ENCODE measurements at regions not wholly inside any gene's neighbourhood (a gene's known extent, or its start where the extent isn't known, plus 50 kb on each side); places are given as distances from the start of the nearest gene placed in this dataset.
"Not testable (repeated sequence)": the region's sequence is repeated elsewhere in the genome, so short reads cannot be mapped to it uniquely, and the experiment has no call there.

DNA sequence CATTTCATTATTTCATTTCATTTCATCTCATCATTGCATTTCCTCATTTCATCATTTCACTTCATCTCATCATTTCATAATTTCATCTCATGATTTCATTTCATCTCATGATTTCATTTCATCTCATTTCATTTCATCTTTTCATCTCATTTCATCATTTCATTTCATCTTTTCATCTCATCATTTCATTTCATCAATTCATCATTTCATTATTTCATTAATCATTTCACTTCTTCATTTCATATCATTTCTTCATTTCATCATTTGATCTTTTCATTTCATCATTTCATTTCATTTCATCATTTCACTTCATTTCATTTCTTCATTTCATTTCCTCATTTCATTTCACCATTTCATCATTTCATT, 176.8 kb downstream of the ZNF92 start:
- POLR2A ChIA-PET; H3K27ac Mint-ChIP-seq; H3K9me3 Mint-ChIP-seq; H3K4me3 Mint-ChIP-seq; H3K36me3 Mint-ChIP-seq; DNase-seq; H3K4me1 Mint-ChIP-seq (ENCODE audit: low read depth); H3K27me3 Mint-ChIP-seq; intact Hi-C loops (cut with micrococcal nuclease); CTCF ChIA-PET: not testable (repeated sequence)

DNA sequence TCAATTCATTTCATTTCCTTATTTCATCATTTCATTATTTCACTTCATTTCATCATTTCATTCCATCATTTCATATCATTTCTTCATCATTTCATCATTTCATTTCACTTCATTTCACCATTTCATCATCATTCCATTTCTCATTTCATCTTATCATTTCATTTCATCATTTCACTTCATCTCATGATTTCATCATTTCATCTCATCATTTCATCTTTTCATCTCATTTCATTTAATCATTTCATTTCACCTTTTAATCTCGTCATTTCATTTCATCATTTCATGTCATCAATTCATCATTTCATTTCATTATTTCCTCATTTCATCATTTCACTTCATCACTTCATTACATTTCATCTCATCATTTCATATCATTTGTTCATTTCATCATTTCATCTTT, 177.4 kb downstream of the ZNF92 start:
- H3K36me3 Mint-ChIP-seq; H3K27me3 Mint-ChIP-seq; POLR2A ChIA-PET; CTCF ChIA-PET; H3K4me1 Mint-ChIP-seq (ENCODE audit: low read depth); intact Hi-C loops (cut with micrococcal nuclease); H3K9me3 Mint-ChIP-seq; DNase-seq; H3K27ac Mint-ChIP-seq; H3K4me3 Mint-ChIP-seq: not testable (repeated sequence)

DNA sequence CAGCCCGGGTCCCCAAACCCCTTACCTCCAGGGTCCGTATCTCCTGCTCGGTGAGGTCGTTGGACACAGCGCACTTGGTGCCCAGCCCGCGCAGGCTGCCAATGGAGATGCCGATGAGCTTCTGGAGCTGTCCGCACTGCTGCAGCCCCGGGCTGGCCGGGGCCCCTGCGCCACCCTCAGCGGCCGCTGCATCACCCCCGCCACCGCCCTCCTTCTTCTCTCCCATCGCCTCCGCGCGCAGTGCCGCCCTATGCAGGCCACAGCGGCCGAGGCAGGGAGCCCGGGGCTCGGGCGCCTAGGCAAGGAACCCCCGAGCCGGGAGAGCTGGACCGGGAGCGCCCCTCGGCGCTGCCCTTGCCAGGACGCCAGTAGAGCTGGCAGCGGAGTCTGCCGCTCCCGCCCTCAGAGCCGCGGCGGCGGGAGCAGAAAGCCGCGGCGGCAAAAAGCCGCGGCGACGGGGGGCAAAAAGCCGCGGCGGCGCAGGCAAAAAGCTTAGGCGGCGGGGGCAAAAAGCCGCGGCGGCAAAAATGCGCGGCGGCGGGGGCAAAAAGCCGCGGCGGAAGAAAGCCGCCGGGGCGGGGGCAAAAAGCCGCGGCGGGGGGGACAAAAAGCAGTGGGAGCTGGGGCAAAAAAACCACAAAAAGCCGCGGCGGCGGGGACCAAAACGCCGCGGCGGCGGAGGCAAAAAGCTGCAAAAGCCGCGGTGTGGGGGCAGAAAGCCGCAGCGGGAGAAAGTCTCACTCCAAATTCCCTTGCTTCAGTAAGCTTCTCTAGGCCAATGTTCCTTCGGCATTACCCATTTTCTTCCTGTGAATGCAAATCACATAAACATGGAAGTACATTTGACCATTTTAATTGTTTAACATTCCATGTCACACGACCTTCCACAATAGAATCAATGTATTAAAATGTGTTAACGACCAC, 181.2 kb downstream of the ZNF92 start:
- H3K27ac Mint-ChIP-seq; DNase-seq; H3K27me3 Mint-ChIP-seq; H3K4me3 Mint-ChIP-seq; H3K36me3 Mint-ChIP-seq; H3K9me3 Mint-ChIP-seq; POLR2A ChIA-PET; CTCF ChIA-PET; intact Hi-C loops (cut with micrococcal nuclease); H3K4me1 Mint-ChIP-seq (ENCODE audit: low read depth): not testable (repeated sequence)

DNA sequence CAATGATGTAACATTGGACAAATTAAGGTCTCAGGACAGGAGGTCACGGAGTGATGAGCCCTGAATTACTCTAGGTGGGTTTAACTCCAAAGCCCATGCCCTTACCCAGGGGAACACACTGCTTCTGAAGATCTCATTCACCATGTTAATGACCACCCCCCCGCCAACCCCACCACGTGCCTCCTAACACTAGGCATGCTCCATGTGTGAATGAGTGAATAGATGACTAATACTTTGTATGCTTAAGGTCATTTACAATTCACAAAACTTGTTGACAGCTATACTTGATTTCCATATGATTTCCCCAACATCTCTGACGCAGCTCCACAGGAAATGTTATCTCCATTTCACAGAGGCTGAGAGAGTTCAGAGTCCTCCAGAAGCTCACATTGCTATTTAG, 184.9 kb downstream of the ZNF92 start:
- CTCF ChIA-PET, H3K36me3 Mint-ChIP-seq: not testable (repeated sequence)

DNA sequence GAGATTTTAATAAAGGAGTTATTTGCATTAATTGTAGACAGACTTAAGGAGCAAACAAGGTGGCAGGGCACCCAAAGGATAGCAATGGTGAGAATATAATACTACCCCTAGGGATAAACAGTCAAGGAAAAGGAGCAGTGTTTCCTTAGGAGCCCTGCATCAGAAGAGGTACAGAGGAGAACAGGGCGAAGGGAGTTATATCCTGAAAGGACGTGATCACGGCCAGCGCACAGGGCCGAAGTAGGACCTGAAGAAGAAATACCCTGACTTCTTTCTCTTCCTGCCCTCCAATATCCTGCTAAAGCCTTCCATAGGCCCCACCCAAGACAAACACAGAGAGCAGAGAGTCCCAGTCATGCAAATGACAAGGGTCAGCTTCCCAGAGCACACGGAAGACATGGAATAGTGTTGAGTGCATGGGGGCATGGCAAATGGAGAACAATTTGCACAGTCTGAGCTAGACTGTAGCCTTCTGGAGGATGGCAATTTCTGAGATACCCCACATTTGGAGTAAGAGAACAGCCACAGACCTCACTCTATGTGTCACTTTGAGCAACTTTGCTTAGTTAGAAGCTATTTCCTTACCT, 188.2 kb downstream of the ZNF92 start:
- H3K27me3 Mint-ChIP-seq; intact Hi-C loops (cut with micrococcal nuclease); H3K9me3 Mint-ChIP-seq; H3K36me3 Mint-ChIP-seq; H3K4me3 Mint-ChIP-seq; DNase-seq; H3K27ac Mint-ChIP-seq; H3K4me1 Mint-ChIP-seq (ENCODE audit: low read depth); CTCF ChIA-PET; POLR2A ChIA-PET: not testable (repeated sequence)

More for the DNA sequence above, 184.9 kb downstream of the ZNF92 start:
- POLR2A ChIA-PET; H3K9me3 Mint-ChIP-seq; intact Hi-C loops (cut with micrococcal nuclease); H3K27ac Mint-ChIP-seq; H3K27me3 Mint-ChIP-seq; H3K4me1 Mint-ChIP-seq (ENCODE audit: low read depth); H3K4me3 Mint-ChIP-seq: not testable (repeated sequence)
- peak; percentile 8 for DNase-seq

DNA sequence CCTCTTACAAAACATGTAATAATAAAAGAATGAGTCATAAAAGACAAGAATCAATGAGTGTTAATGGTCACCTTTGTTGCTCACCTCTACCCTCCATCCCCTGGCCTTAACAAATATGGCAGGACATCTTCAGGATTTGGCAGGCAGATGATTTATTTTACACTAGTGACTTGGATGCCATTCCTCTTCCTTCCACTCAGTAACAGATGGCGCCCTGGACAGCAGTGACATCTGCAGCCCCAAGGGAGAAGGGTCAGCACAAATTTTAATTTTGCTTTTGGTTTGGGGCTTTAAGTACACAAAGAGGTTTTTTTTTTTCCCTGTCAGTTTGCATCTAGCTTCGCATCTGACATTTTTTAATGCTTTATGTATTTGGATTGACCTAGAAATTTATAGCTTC, 188.9 kb downstream of the ZNF92 start:
- H3K9me3 Mint-ChIP-seq; H3K27ac Mint-ChIP-seq; intact Hi-C loops (cut with micrococcal nuclease); H3K4me1 Mint-ChIP-seq (ENCODE audit: low read depth); H3K4me3 Mint-ChIP-seq; H3K36me3 Mint-ChIP-seq; CTCF ChIA-PET; H3K27me3 Mint-ChIP-seq; POLR2A ChIA-PET: not testable (repeated sequence)
- peak; percentile 6 for DNase-seq

DNA sequence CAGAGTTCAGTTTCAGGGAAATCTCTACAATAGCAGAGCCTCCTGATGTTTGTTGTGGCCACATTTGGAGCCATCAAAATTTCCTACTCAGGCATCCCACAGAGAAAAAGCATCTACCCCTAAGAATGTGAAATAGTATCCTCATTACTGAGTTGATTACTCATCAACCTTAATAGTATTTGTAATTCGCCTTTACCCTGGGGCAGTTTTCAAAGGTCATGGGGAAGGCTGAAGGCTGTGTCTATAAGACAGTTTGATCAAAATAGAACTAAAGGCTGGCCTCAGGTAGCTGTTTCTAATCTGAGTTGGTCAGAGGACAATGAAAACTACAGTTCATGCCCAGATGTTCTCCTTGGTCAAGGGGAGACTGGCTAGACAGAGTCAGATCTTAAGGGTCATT, 189.7 kb downstream of the ZNF92 start:
- DNase-seq; POLR2A ChIA-PET; H3K9me3 Mint-ChIP-seq; H3K36me3 Mint-ChIP-seq; H3K4me1 Mint-ChIP-seq (ENCODE audit: low read depth); CTCF ChIA-PET; H3K27ac Mint-ChIP-seq; H3K4me3 Mint-ChIP-seq; H3K27me3 Mint-ChIP-seq; intact Hi-C loops (cut with micrococcal nuclease): not testable (repeated sequence)

DNA sequence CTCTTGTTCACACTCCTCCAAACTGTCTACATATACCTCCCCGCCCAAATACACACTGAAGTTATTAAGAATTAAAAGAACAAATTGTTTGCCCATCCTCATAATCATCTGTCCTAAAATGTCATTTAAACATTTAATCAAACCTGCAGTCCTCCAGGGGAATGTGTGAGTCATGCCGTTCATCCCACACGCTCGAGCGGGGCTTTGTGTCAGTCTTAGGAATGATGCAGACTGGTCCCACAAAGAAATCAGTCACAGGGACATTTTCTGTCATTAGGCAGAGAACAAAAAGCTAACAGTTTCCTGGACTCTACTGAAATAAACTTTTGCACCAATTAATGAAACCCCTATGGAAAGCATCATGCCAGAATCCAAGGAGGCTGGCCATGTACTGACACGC, 194.6 kb downstream of the ZNF92 start:
- H3K36me3 Mint-ChIP-seq; H3K4me3 Mint-ChIP-seq; intact Hi-C loops (cut with micrococcal nuclease); POLR2A ChIA-PET; CTCF ChIA-PET; H3K4me1 Mint-ChIP-seq (ENCODE audit: low read depth); H3K27me3 Mint-ChIP-seq; H3K9me3 Mint-ChIP-seq; DNase-seq; H3K27ac Mint-ChIP-seq: not testable (repeated sequence)

DNA sequence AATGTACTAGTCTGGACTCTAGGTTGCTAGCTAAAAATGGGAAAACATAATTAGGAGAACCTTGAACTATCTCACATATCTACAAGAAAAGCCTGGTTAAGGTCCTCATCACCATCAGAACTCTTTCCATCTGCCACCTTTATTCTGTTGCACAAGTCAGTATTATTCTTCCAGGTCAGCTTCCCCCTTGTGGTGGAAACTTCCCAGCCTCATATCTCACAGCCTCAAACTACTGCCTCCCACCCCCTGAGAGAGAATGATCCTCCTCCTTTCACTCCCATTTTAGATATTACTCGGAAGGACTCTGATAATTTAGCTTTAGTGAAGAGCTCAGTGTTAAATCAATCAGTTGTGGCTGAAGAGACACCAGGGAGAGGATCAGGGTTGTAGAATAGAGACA, 197.3 kb downstream of the ZNF92 start:
- H3K36me3 Mint-ChIP-seq; intact Hi-C loops (cut with micrococcal nuclease); H3K4me1 Mint-ChIP-seq (ENCODE audit: low read depth); CTCF ChIA-PET; H3K27ac Mint-ChIP-seq; H3K27me3 Mint-ChIP-seq; POLR2A ChIA-PET; H3K9me3 Mint-ChIP-seq; DNase-seq; H3K4me3 Mint-ChIP-seq: not testable (repeated sequence)

DNA sequence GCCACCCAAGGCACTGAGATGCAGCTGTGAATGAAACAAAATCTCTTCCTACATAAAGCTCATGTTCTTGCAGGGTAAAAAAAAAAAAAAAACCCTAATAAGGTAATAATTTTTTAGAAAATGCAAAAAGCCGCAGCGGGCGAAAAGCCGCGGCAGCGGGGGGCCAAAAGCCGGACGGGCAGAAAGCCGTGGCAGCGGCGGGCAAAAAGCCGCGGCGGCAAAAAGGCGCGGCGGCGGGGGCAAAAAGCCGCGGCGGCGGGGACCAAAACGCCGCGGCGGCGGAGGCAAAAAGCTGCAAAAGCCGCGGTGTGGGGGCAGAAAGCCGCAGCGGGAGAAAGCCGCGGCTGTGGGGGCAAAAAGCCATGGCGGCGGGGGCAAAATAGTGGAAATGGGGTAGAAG, 198.9 kb downstream of the ZNF92 start:
- H3K36me3 Mint-ChIP-seq; H3K4me3 Mint-ChIP-seq; intact Hi-C loops (cut with micrococcal nuclease); H3K9me3 Mint-ChIP-seq; CTCF ChIA-PET; H3K4me1 Mint-ChIP-seq (ENCODE audit: low read depth); POLR2A ChIA-PET; DNase-seq; H3K27ac Mint-ChIP-seq; H3K27me3 Mint-ChIP-seq: not testable (repeated sequence)

DNA sequence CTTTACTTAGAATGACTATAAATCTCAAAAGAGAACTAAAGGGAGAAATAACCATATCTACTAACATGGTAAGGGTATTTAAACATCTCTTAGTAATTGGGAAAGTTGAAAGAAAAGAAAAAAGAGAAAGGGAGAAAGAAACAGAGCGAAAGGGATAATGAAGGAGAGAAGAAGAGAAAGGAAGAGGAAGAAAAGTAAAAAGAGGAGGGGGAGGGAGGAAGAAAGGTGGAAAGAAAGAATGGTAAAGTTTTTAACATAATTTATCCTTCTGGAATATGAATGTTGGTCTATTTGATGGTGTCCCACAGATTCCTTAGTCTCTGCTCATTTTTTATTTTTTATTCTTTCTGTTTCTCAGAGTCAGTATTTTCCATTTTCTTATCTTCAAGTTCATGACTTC, 202.7 kb downstream of the ZNF92 start:
- H3K4me1 Mint-ChIP-seq (ENCODE audit: low read depth); POLR2A ChIA-PET; intact Hi-C loops (cut with micrococcal nuclease); DNase-seq; H3K9me3 Mint-ChIP-seq; H3K4me3 Mint-ChIP-seq; CTCF ChIA-PET; H3K27ac Mint-ChIP-seq; H3K36me3 Mint-ChIP-seq; H3K27me3 Mint-ChIP-seq: not testable (repeated sequence)

DNA sequence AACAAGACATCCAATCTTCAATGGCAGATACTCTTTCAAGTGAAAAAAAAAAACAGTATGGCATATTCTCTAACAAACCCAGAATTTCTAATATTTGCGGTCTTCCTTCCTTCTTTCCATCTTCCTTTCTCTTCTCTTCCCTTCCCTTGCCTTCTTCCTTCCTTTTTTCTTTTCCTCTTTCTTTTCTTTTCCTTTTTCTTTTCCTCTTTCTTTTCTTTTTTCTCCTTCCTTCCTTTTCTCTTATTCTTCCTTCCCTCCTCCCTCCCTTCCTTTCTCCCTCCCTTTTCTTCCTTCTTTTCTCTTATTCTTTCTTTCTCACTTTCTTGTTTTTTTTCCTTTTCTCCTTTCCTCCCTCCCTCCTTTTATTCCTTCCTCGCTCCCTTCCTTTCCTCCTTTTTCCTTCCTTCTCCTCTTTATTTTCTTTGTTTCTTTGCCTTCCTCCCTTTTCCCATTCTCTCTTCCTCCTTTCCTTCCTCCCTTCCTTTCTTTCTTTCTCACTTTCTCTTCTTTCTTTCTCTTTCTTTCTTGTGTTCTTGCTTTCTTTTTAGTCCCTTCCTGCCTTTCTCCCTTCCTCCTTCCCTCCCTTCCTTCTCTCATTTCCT, 209.0 kb downstream of the ZNF92 start:
- POLR2A ChIA-PET; H3K27ac Mint-ChIP-seq; H3K4me3 Mint-ChIP-seq; intact Hi-C loops (cut with micrococcal nuclease); DNase-seq; H3K27me3 Mint-ChIP-seq; H3K9me3 Mint-ChIP-seq; H3K4me1 Mint-ChIP-seq (ENCODE audit: low read depth); H3K36me3 Mint-ChIP-seq; CTCF ChIA-PET: not testable (repeated sequence)

DNA sequence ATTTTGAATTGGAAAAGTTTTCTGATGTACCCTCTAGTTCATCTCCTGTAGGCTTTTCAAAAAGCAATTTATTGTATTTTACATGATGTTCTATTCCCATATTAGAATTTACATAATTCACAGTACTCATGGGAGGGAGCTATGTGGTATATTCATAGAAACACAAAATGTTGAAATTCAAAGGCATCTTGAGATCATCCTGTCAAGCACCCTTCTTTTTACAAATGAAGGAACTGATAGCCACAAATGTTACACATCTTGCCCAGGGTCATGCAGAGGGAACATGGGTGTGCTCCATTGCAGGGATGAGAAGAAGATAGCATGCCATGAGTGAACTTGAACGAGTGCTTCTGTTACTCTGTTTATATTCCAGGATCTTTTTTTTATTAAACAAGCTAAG, 228.8 kb downstream of the ZNF92 start:
- POLR2A ChIA-PET; H3K27ac Mint-ChIP-seq; CTCF ChIA-PET; DNase-seq; intact Hi-C loops (cut with micrococcal nuclease); H3K9me3 Mint-ChIP-seq; H3K4me1 Mint-ChIP-seq (ENCODE audit: low read depth); H3K4me3 Mint-ChIP-seq; H3K36me3 Mint-ChIP-seq: not testable (repeated sequence)
- peaks cover 24% of the 10 kb centered on the region for H3K27me3 Mint-ChIP-seq
